HepG2 (cell line): ENCODE measurements at regions not wholly inside any gene's neighbourhood (a gene's known extent, or its start where the extent isn't known, plus 50 kb on each side); places are given as distances from the start of the nearest gene placed in this dataset.
"Not testable (repeated sequence)": the region's sequence is repeated elsewhere in the genome, so short reads cannot be mapped to it uniquely, and the experiment has no call there.

Experiments
- ATAC-seq: fragments of 200-7000 bp; cut with Tn5 transposase; 3 replicates; pipeline ENCODE4 v1.9.1; 2020; ENCODE audit warnings: mild to moderate bottlenecking, moderate library complexity
- BruUV-seq: library from RNA; stranded (reverse); fragments of 400-500 nt; replicated peaks from 2 replicates; lab custom pipeline; 2021; lab: Mats Ljungman, UMichigan
- CTCF ChIA-PET: fragments of 300-600 bp; formaldehyde crosslinking; extraction: SDS; loops from one replicate; lab custom pipeline; 2021; ENCODE audit warnings: low total read pairs, inconsistent platforms, low intra/inter-chr PET ratio; lab: Yijun Ruan, JAX
- POLR2A ChIA-PET: fragments of 350-600 bp; sonication (Branson Sonifier 250); formaldehyde crosslinking; loops from one replicate; lab custom pipeline; 2020; ENCODE audit warnings: antibody characterized with exemption, inconsistent platforms; lab: Yijun Ruan, JAX
- DNase-seq: peaks from one replicate; pipeline ENCODE4 v3.0.0-alpha.2; 2015; ENCODE audit warnings: low spot score
- FAIRE-seq: peaks from 3 replicates; lab custom pipeline; 2011; peaks lifted over from hg19 to GRCh38; lab: Jason Lieb, UNC
- H2AFZ ChIP-seq: one replicate; pipeline ENCODE4 v1.6.1; 2011; ENCODE audit warnings: low read length, inconsistent platforms
- H3K27ac ChIP-seq: fragments of 300-600 bp; 3 replicates; pipeline ENCODE4 v1.8.0; 2011; ENCODE audit warnings: mixed run types, mild to moderate bottlenecking, mixed read lengths, low read length, inconsistent platforms; ENCODE audit not compliant: insufficient read depth; ENCODE audit errors: extremely low read length
- H3K27me3 ChIP-seq, 2 experiments: fragments of 200-600 bp in 1 of 2; 2 replicates in 1 of 2; 3 replicates in 1 of 2; pipeline versions ENCODE4 v1.6.0 to v1.8.0; 2011; ENCODE audit warnings: low read length in 2 of 2, mild to moderate bottlenecking in 2 of 2, moderate library complexity in 2 of 2, inconsistent platforms in 1 of 2; ENCODE audit not compliant: insufficient read depth in 2 of 2, control insufficient read depth in 1 of 2
- H3K36me3 ChIP-seq, 2 experiments: fragments of 200-600 bp in 1 of 2; replicated peaks in 1 of 2; 2 replicates in 1 of 2; 3 replicates in 1 of 2; pipeline versions ENCODE4 v1.5.1 to v1.8.0; 2011; ENCODE audit warnings: low read length in 2 of 2, inconsistent platforms in 1 of 2; ENCODE audit not compliant: insufficient read depth in 2 of 2, control insufficient read depth in 1 of 2
- H3K4me1 ChIP-seq: 2 replicates; pipeline ENCODE4 v1.5.1; 2012; ENCODE audit warnings: low read length, inconsistent platforms; ENCODE audit not compliant: insufficient read depth
- H3K4me2 ChIP-seq: 2 replicates; pipeline ENCODE4 v1.6.0; 2011; ENCODE audit warnings: low read depth, low read length, inconsistent platforms
- H3K4me3 ChIP-seq, 3 experiments: fragments of 200-600 bp in 1 of 3; sonication (generic), shearing (Covaris generic) in 1 of 3; replicated peaks in 1 of 3; 2 replicates each; pipeline ENCODE4 v1.5.1; 2011 to 2016; ENCODE audit warnings: low read length in 3 of 3, inconsistent platforms in 2 of 3, low read depth in 2 of 3, mild to moderate bottlenecking in 2 of 3, control low read depth in 1 of 3, mixed read lengths in 1 of 3; ENCODE audit not compliant: insufficient read depth in 1 of 3
- H3K79me2 ChIP-seq: one replicate; pipeline ENCODE4 v1.6.1; 2011; ENCODE audit warnings: low read length, inconsistent platforms; ENCODE audit not compliant: insufficient read depth
- H3K9ac ChIP-seq: 2 replicates; pipeline ENCODE4 v1.6.0; 2011; ENCODE audit warnings: mild to moderate bottlenecking, low read depth, low read length, inconsistent platforms; ENCODE audit not compliant: insufficient read depth
- H3K9me3 ChIP-seq: 2 replicates; pipeline ENCODE4 v1.5.1; 2012; ENCODE audit warnings: mild to moderate bottlenecking, low read length
- H4K20me1 ChIP-seq: 2 replicates; pipeline ENCODE4 v1.6.0; 2011; ENCODE audit warnings: inconsistent platforms, mild to moderate bottlenecking, low read length, moderate library complexity; ENCODE audit not compliant: insufficient read depth
- CHD2 ChIP-seq: IDR thresholded peaks from 2 replicates; pipeline ENCODE4 v1.6.1; 2011; ENCODE audit warnings: low read depth, low read length, improper control_type of control experiment
- ETV5 ChIP-seq: IDR thresholded peaks from 2 replicates; pipeline ENCODE4 v1.6.1; 2018; ENCODE audit warnings: missing biosample characterization, missing genetic modification reagents, inconsistent platforms, borderline replicate concordance
- EZH2 ChIP-seq: conservative IDR thresholded peaks from 2 replicates; pipeline ENCODE4 v1.6.1; 2012; ENCODE audit warnings: mild to moderate bottlenecking, low read depth, low read length, moderate library complexity
- SIN3B ChIP-seq: fragments of 150-350 bp; IDR thresholded peaks from 2 replicates; pipeline ENCODE4 v1.6.1; 2014; ENCODE audit warnings: low read length
- ZBTB20 ChIP-seq: sonication (generic); formaldehyde crosslinking; IDR thresholded peaks from 2 replicates; pipeline ENCODE4 v1.8.1; 2023; ENCODE audit warnings: missing genetic modification reagents, low read depth, mild to moderate bottlenecking, borderline replicate concordance
- ZFP36 ChIP-seq: fragments of 150-350 bp; IDR thresholded peaks from 2 replicates; pipeline ENCODE4 v1.6.1; 2018; ENCODE audit warnings: borderline replicate concordance, low read length, low read depth; ENCODE audit not compliant: partially characterized antibody
- ZNF761 ChIP-seq: sonication (generic); formaldehyde crosslinking; conservative IDR thresholded peaks from 2 replicates; pipeline ENCODE4 v1.4.0; 2020; ENCODE audit warnings: mild to moderate bottlenecking, missing genetic modification reagents
- ZNF776 ChIP-seq: sonication (generic); formaldehyde crosslinking; IDR thresholded peaks from 2 replicates; pipeline ENCODE4 v1.4.0; 2020; ENCODE audit warnings: mild to moderate bottlenecking, missing genetic modification reagents
- WGBS: methylation state at CpG from one replicate; pipeline ENCODE4 v1.1.6; 2017; ENCODE audit warnings: low lambda C conversion rate; 5-methylcytosine and 5-hydroxymethylcytosine counted together
- in situ Hi-C: cut with HindIII; loops from 2 replicates; pipeline ENCODE4 v1.10.0; 2017; ENCODE audit warnings: low pct_unique_long_range_greater_than_20kb; ENCODE audit not compliant: extremely low pct_ligation_motif_present
- intact Hi-C: fragments of 100-400 bp; cut with micrococcal nuclease; formaldehyde crosslinking; loops from one replicate; pipeline ENCODE4 v1.10.0; 2022; ENCODE audit not compliant: unreplicated experiment
- TF ChIP-seq, protein P1 (sequence below): sonication (generic); formaldehyde crosslinking; IDR thresholded peaks from 2 replicates; pipeline ENCODE4 v1.9.0; 2022; ENCODE audit warnings: low read depth, missing genetic modification reagents

DNA sequence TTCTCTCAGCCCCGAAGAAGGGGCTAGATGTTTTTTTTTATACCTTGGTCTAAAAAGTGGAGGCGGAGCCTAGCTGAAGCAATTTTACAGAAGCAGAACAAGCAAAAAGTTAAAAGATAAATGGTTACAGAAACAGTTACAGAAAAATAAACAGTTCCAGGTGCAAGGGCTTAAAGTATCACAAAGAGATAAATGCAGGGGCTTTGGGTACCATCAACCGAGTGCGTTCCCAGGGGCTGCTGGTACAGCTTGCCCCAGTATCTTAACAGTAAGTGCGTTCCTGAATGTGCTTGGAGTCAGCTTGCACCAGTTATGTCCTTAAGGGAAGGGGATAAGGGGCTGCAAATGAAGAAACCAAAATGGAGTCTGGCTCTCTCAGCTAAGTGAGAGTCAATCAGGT, 173.9 kb upstream of the MBL2 start (continued):
- TF ChIP-seq, protein P1, sequence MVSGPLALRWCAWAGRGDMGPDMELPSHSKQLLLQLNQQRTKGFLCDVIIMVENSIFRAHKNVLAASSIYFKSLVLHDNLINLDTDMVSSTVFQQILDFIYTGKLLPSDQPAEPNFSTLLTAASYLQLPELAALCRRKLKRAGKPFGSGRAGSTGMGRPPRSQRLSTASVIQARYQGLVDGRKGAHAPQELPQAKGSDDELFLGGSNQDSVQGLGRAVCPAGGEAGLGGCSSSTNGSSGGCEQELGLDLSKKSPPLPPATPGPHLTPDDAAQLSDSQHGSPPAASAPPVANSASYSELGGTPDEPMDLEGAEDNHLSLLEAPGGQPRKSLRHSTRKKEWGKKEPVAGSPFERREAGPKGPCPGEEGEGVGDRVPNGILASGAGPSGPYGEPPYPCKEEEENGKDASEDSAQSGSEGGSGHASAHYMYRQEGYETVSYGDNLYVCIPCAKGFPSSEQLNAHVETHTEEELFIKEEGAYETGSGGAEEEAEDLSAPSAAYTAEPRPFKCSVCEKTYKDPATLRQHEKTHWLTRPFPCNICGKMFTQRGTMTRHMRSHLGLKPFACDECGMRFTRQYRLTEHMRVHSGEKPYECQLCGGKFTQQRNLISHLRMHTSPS (CRISPR knock-in tag): no peak
- no peak for TF ChIP-seq ZBTB20 (CRISPR knock-in tag)

DNA sequence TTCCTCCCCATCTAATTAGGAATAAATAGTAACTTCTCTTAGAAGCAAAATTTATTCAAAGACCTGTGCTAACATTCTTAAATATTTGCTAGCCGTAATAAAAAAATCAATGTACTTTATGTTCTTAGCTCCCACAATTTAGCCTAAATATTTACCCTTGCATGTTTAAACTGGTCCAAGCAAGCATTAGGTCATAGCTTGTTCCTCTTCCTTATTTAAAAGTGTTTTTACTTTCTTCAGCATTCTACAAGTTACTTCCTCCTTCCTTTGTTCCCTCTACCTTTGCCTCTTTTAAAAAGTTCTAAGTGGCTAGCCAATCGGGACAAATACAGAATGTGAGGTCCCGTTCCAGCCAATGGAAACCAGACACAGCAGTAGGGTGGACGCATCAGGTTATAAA, 172.9 kb upstream of the MBL2 start:
- H2AFZ ChIP-seq, DNase-seq, intact Hi-C loops, POLR2A ChIA-PET, BruUV-seq, H3K9ac ChIP-seq, H3K4me3 ChIP-seq, H3K36me3 ChIP-seq, H3K27me3 ChIP-seq, CTCF ChIA-PET, H3K27ac ChIP-seq, ATAC-seq, H3K4me2 ChIP-seq, H4K20me1 ChIP-seq, H3K9me3 ChIP-seq, FAIRE-seq, in situ Hi-C loops, H3K79me2 ChIP-seq, H3K4me1 ChIP-seq: not testable (repeated sequence)
- 13% methylated on average over 4 of the region's 4 CpGs for WGBS

DNA sequence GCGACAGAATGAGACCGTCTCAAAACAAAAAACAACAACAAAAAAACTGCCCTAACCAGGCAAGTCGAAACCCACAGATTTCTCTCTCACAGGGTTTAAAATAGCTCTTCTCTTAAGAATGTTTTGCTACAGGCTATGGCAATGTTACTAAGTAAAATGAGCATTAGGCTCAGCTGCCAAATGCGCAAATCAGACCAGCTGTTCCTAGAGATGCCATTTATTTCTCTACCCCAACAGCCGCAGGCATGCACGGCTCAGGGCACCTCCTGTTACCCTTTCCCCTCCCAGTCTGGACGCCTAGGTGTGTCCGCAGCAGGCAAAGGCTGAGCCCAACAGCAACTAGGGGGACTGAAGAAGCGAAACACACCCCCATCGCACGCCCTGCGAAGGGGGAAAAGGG, 168.3 kb upstream of the MBL2 start:
- 55% methylated on average over 11 of the region's 12 CpGs for WGBS
- no peaks in the 10 kb centered on the region for H3K36me3 ChIP-seq
- ChIA-PET POLR2A (no interaction called here), CTCF (no interaction called here)
- no TSS peak for BruUV-seq
- no peaks in the 10 kb centered on the region for H3K27me3 ChIP-seq
- H3K4me3 ChIP-seq: no peak overlapping the region
- intact Hi-C loops: no loop called here
- no peaks in the 10 kb centered on the region for H4K20me1 ChIP-seq
- no peak for FAIRE-seq
- ATAC-seq: no peak
- no peaks in the 10 kb centered on the region for H3K79me2 ChIP-seq
- no peak overlapping the region for H2AFZ ChIP-seq
- no peak for DNase-seq
- H3K4me2 ChIP-seq: no peak overlapping the region
- in situ Hi-C loops: no loop called here
- H3K9me3 ChIP-seq: no peaks in the 10 kb centered on the region
- H3K9ac ChIP-seq: no peak overlapping the region
- H3K27ac ChIP-seq: no peak overlapping the region
- no peaks in the 10 kb centered on the region for H3K4me1 ChIP-seq
- TF ChIP-seq ETV5 (no peak), ZFP36 (no peak), ZNF761 (CRISPR knock-in tag) (no peak), EZH2 (no peak), CHD2 (no peak), ZNF776 (CRISPR knock-in tag) (no peak), SIN3B (no peak)
- TF ChIP-seq, all 625 proteins: peak for 0
